ENCODE measurements at regions not wholly inside any gene's neighbourhood (a gene's known extent, or its start where the extent isn't known, plus 50 kb on each side); places are given as distances from the start of the nearest gene placed in this dataset.

DNA sequence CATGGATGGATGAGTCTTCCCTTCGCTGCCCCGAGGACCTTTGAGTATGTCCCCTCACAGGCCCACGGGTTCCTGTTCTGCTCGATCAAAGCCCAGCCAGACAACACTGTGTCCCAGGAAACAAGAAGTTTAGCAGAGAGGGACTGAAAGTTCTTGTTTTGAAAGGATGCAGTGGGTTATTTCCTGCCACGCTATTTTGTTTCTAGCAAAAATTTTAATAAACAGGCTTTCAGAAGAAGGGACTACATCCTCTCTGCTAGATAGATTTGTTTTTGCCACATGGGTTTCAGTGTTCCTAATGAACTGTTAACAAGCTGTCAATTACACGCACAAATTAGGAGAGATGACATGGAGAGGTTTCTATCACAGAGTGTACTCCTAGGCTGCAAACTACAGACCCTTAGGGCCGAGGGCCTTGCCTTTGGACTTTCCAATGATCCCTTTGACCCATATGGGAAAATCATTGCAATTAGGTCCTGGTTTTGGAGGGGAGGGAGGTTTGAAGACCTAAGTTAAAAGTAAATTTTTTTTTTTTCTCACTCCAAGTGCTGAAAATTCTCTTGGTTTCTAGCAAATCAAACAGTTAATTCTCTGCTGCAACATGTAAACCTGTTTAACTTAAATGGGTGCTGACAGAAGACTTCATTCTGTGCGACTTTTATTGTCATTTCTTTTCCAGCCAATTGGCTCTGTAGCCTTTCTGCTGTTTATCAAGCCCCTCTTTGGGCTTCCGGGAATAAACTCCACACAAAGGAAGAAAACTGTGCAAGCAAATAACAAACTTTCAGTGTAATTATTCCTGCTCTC is 81.4 kb downstream of the RCN1 start:
- H3K4me3 ChIP-seq (replicated peaks; ENCODE audit: low read depth, low read length), result no peak overlapping the region
- DNase-seq (ENCODE audit: extremely low read depth, low read depth), result no peak
- TF ChIP-seq, protein P1, sequence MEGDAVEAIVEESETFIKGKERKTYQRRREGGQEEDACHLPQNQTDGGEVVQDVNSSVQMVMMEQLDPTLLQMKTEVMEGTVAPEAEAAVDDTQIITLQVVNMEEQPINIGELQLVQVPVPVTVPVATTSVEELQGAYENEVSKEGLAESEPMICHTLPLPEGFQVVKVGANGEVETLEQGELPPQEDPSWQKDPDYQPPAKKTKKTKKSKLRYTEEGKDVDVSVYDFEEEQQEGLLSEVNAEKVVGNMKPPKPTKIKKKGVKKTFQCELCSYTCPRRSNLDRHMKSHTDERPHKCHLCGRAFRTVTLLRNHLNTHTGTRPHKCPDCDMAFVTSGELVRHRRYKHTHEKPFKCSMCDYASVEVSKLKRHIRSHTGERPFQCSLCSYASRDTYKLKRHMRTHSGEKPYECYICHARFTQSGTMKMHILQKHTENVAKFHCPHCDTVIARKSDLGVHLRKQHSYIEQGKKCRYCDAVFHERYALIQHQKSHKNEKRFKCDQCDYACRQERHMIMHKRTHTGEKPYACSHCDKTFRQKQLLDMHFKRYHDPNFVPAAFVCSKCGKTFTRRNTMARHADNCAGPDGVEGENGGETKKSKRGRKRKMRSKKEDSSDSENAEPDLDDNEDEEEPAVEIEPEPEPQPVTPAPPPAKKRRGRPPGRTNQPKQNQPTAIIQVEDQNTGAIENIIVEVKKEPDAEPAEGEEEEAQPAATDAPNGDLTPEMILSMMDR (IDR thresholded peaks at IDR 0.05; ENCODE audit: low read depth, low read length, missing control alignments), result no peak

DNA sequence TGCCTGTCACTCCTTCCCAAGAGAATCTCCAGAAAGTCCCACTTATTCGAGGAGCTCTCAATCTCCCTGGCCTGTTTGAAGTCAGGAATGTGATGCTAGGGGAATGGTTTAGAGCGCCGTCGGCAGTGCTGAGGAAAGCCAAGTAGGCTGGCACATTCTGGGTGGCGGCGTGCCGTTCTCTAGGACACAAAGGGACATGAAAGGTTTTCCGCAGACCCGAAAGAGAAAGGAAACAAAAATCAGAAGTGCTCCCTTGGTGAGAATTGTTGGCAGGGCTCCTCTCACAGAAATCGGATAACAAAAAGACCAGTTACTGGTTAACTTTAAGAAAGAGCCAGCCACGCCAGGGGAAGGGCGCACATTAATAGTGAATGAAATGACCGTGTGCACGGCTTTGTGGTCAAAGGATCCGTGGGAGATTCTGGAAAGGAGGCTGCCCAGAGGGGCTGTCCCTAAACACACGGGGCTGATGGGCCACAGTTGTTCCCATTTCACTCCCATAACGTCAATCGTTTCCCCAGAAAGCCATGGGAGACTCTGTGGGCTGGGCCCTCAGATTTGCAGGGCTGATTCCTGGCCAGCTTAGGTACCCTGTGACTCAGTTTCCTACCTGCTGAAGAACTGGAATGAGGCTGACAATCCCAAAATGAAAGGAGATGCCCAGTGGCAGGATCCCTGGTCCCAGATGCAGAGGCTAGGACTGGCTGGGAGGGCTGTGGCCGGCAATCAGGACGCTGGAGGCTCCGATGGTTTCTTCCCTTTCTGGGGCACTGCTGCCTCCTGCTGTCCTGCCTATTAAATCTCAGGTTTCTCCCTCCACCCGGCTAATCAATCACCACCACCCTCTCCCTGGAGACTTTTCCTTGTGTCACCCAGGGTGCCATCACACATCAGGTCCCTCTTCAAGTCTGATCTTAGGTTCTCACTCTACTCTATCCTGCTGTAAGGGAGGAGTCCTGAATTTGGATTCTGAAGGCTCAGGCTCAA is 82.3 kb downstream of the RCN1 start:
- TF ChIP-seq, protein P1 (IDR thresholded peaks at IDR 0.05; ENCODE audit: low read depth, low read length, missing control alignments), result peak; percentile 52
- H3K4me3 ChIP-seq (replicated peaks; ENCODE audit: low read depth, low read length), result no peak overlapping the region

GRCh38 chr11:32173977-32174376 is 83.1 kb downstream of the RCN1 start:
- H3K4me3 ChIP-seq (replicated peaks; ENCODE audit: low read depth, low read length), result no peak overlapping the region
- TF ChIP-seq, protein P1 (IDR thresholded peaks at IDR 0.05; ENCODE audit: low read depth, low read length, missing control alignments), result no peak
- no peak for DNase-seq (ENCODE audit: extremely low read depth, low read depth)

More for the DNA sequence above, 82.3 kb downstream of the RCN1 start:
- peak; percentile 7 for DNase-seq (ENCODE audit: extremely low read depth, low read depth)

DNA sequence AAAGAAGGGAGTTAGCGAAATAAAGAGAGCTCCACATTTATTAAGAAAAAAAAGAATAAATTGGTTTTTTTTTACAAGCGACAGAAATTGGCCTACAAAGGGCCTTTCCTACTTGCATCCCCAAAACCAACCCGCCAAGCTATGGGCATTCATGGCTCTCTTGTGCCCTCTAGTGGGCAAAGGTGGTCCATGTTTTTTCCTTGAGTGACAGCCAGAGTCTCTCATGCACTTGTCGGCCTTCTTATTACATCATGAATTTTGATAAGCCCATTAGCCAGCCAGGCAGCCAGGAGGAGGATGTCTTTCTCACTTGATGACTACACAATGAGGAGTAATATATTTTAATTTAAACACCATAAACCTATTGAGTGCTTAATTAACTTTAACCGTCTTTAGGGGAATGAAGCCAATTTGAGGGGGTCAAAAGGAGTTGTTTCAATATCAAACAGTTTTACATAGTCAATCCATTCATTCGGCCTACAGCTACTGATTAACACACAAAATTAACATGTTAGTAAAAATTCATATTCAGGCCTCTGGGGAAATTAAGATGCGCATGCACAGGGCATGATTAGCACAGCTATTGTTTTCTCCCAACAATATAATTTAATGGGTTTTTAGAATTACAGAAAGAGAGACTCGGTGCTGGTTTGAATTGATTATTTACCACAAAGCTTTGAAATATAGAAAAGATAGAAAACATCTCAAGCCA is 85.5 kb downstream of the RCN1 start:
- no peak overlapping the region for H3K4me3 ChIP-seq (replicated peaks; ENCODE audit: low read depth, low read length)
- DNase-seq (ENCODE audit: extremely low read depth, low read depth), result peak; percentile 46
- TF ChIP-seq, protein P1 (IDR thresholded peaks at IDR 0.05; ENCODE audit: low read depth, low read length, missing control alignments), result peak; percentile 86

DNA sequence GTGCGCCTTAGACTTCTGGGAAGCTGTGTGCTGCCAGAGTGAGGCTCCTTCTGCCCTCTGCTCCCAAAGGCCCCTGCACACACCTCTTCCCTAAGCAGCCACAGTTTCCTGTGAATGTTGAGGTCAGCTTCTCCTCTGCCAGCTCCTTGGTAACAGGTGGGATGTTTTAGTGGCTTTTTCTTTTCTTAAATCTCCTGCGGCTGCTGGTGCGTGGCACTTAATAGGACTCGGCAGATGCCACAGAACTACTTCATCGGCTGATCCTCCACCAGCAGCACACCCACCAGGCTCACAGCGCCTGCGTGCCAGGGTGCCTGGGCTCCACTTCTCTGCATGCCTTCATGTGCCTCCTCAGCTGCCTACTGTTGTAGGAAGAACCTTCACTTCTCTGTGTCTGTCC is 87.8 kb downstream of the RCN1 start:
- no peak overlapping the region for H3K4me3 ChIP-seq (replicated peaks; ENCODE audit: low read depth, low read length)
- TF ChIP-seq, protein P1 (IDR thresholded peaks at IDR 0.05; ENCODE audit: low read depth, low read length, missing control alignments), result no peak
- DNase-seq (ENCODE audit: extremely low read depth, low read depth), result no peak

DNA sequence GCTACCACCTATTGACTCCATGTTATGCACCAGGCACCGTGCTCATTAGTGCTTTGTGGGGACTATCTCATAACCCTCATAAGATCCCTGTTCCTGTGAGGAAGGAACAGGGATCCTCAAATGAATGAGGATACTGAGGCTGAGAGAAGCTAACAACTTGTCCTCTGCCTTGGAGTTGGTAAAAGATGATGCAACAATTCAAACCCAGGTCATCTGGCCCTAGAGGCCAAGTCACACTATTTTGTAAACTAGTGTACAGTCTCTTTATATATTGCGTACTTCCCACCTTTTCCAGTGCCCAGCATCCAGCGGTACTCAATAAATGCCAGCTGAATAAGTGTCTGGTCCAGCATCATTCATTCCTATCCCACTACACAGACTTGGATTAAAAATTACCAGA is 92.6 kb downstream of the RCN1 start:
- H3K4me3 ChIP-seq (replicated peaks; ENCODE audit: low read depth, low read length), result no peak overlapping the region
- no peak for DNase-seq (ENCODE audit: extremely low read depth, low read depth)
- TF ChIP-seq, protein P1 (IDR thresholded peaks at IDR 0.05; ENCODE audit: low read depth, low read length, missing control alignments), result no peak
